ENCODE measurements at regions not wholly inside any gene's neighbourhood (a gene's known extent, or its start where the extent isn't known, plus 50 kb on each side); places are given as distances from the start of the nearest gene placed in this dataset.

GRCh38 chr18:45480219-45481015 lies 134.9 kb upstream of the SLC14A2 start:
- Mint-ChIP-seq H3K36me3 (no peaks in the 10 kb centered on the region), H3K27ac (no peak overlapping the region), H3K27me3 (ENCODE audit: low read depth) (peaks cover 1% of the 10 kb centered on the region), H3K4me3 (no peak overlapping the region), H3K9me3 (peaks cover 7% of the 10 kb centered on the region), H3K4me1 (peaks cover 12% of the 10 kb centered on the region)
- DNase-seq (ENCODE audit: low spot score in 2 of 2, unreplicated experiment in 2 of 2), result no peak
- TF ChIP-seq CTCF (IDR thresholded peaks at IDR 0.05; ENCODE audit: unreplicated experiment), result no peak

- no peak for TF ChIP-seq CTCF (IDR thresholded peaks at IDR 0.05; ENCODE audit: unreplicated experiment)
- no peak overlapping the region for H3K27ac Mint-ChIP-seq
- no peak overlapping the region for H3K4me3 Mint-ChIP-seq
- H3K4me1 Mint-ChIP-seq, result peaks cover 12% of the 10 kb centered on the region
- no peak for DNase-seq (ENCODE audit: low spot score in 2 of 2, unreplicated experiment in 2 of 2)
- H3K9me3 Mint-ChIP-seq, result no peaks in the 10 kb centered on the region
- H3K27me3 Mint-ChIP-seq (ENCODE audit: low read depth), result peaks cover 1% of the 10 kb centered on the region
- no peaks in the 10 kb centered on the region for H3K36me3 Mint-ChIP-seq
These were observed 133.5 kb upstream of the SLC14A2 start for GRCh38 chr18:45481821-45482220.

- no peaks in the 10 kb centered on the region for H3K36me3 Mint-ChIP-seq
- TF ChIP-seq CTCF (IDR thresholded peaks at IDR 0.05; ENCODE audit: unreplicated experiment), result no peak
- peaks cover 12% of the 10 kb centered on the region for H3K4me1 Mint-ChIP-seq
- no peaks in the 10 kb centered on the region for H3K9me3 Mint-ChIP-seq
- H3K27ac Mint-ChIP-seq, result no peak overlapping the region
- H3K27me3 Mint-ChIP-seq (ENCODE audit: low read depth), result peaks cover 1% of the 10 kb centered on the region
- no peak for DNase-seq (ENCODE audit: low spot score in 2 of 2, unreplicated experiment in 2 of 2)
- H3K4me3 Mint-ChIP-seq, result no peak overlapping the region
These were observed 133.0 kb upstream of the SLC14A2 start for GRCh38 chr18:45482286-45482685.

GRCh38 chr18:45487581-45487980 lies 127.7 kb upstream of the SLC14A2 start:
- Mint-ChIP-seq H3K4me3 (no peak overlapping the region), H3K9me3 (no peaks in the 10 kb centered on the region), H3K27me3 (ENCODE audit: low read depth) (peaks cover 2% of the 10 kb centered on the region), H3K36me3 (no peaks in the 10 kb centered on the region), H3K27ac (no peak overlapping the region), H3K4me1 (no peaks in the 10 kb centered on the region)
- TF ChIP-seq CTCF (IDR thresholded peaks at IDR 0.05; ENCODE audit: unreplicated experiment), result no peak
- no peak for DNase-seq (ENCODE audit: low spot score in 2 of 2, unreplicated experiment in 2 of 2)

- Mint-ChIP-seq H3K4me3 (no peak overlapping the region), H3K9me3 (no peaks in the 10 kb centered on the region), H3K36me3 (no peaks in the 10 kb centered on the region), H3K4me1 (no peaks in the 10 kb centered on the region), H3K27ac (no peak overlapping the region), H3K27me3 (ENCODE audit: low read depth) (peaks cover 2% of the 10 kb centered on the region)
- no peak for TF ChIP-seq CTCF (IDR thresholded peaks at IDR 0.05; ENCODE audit: unreplicated experiment)
- DNase-seq (ENCODE audit: low spot score in 2 of 2, unreplicated experiment in 2 of 2), result no peak
These were observed 126.6 kb upstream of the SLC14A2 start for GRCh38 chr18:45488645-45489044.

Measured in mesothelial cell of epicardium (in vitro differentiated cells).